GM12875 (cell line): ENCODE measurements at regions not wholly inside any gene's neighbourhood (a gene's known extent, or its start where the extent isn't known, plus 50 kb on each side); places are given as distances from the start of the nearest gene placed in this dataset.

Source experiments
- H3K4me3 ChIP-seq: one replicate; pipeline ENCODE4 v1.5.1; 2011; ENCODE audit warnings: low read depth, low read length, control low read depth
- TF ChIP-seq, protein P1 (sequence below): IDR thresholded peaks from 2 replicates; pipeline ENCODE4 v1.5.1; 2011; ENCODE audit warnings: low read depth, mild to moderate bottlenecking, control low read depth, inconsistent platforms, low read length, moderate library complexity, borderline replicate concordance; ENCODE audit not compliant: insufficient read depth

DNA sequence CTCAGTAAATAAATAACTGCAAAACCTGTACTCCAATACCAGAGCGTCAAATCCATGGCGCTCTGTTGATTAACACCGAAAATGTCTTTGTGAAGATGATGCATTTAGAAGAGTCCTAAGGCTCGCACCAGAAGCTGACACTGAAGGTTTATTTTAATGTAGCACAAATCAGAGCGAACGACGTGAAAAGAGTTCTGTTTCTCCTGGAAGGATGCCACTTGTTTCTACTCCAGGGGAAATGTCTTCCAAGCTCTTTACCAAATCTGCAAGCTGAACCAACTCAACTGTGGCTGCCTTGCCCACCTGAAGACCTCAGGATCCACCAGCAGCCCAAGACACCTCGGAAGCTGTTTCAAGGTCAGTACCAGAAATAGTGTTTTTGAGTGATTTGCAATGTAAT lies 194.4 kb upstream of the MAF start:
- TF ChIP-seq, protein P1, sequence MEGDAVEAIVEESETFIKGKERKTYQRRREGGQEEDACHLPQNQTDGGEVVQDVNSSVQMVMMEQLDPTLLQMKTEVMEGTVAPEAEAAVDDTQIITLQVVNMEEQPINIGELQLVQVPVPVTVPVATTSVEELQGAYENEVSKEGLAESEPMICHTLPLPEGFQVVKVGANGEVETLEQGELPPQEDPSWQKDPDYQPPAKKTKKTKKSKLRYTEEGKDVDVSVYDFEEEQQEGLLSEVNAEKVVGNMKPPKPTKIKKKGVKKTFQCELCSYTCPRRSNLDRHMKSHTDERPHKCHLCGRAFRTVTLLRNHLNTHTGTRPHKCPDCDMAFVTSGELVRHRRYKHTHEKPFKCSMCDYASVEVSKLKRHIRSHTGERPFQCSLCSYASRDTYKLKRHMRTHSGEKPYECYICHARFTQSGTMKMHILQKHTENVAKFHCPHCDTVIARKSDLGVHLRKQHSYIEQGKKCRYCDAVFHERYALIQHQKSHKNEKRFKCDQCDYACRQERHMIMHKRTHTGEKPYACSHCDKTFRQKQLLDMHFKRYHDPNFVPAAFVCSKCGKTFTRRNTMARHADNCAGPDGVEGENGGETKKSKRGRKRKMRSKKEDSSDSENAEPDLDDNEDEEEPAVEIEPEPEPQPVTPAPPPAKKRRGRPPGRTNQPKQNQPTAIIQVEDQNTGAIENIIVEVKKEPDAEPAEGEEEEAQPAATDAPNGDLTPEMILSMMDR = no peak
- no peak overlapping the region for H3K4me3 ChIP-seq

DNA sequence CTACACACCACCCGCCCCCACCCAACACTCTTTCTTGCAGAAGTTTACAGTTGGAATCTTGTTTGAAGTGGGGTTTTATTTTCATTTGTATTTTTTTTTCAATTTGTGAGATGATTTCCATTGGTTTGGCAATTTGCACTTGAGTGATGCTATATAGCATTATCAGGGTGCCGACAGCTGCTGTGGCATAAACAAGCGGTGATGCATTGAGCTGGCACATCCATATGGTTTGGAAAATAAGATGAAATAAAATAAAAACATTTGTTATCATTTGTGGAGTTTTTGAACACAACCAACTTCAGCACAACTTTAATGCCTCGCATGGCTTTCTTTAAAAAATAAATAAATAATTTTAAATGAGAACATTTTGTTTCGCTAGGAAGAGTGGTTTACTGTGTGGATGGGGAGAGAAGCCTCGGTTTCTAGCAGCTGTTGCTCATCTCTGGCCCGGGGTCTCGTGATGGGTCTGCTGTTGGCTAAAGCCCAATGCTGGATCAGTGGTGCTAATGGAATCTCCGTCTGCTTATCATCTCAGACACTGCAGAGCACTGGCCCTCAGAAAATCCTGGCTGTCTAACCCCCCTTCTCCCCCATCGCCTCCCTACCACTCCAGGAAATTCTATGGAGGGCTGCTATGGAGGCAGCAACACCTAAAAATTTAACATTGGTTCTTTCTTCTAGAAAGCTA lies 192.3 kb upstream of the MAF start:
- TF ChIP-seq, protein P1 = no peak
- no peak overlapping the region for H3K4me3 ChIP-seq

DNA sequence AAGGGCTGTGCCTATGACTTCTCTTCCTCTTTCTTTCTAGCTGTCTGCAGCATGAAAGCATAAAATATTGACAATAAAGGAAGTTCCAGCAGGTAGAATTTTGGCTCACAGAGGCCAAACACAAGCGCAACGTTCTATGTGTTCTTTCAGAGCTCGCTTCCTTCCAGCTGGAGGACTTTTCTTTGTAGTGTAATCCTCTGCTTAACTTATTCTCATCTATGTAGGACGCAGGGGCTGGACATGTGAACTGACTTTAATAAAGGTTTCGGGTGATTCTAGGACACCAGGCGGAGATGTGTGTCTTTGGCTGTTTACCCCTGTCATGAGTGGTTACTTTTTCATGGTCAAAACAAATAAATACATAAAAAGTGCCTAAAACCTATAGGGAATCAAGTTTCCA lies 191.5 kb upstream of the MAF start:
- H3K4me3 ChIP-seq = no peak overlapping the region
- TF ChIP-seq, protein P1 = no peak

DNA sequence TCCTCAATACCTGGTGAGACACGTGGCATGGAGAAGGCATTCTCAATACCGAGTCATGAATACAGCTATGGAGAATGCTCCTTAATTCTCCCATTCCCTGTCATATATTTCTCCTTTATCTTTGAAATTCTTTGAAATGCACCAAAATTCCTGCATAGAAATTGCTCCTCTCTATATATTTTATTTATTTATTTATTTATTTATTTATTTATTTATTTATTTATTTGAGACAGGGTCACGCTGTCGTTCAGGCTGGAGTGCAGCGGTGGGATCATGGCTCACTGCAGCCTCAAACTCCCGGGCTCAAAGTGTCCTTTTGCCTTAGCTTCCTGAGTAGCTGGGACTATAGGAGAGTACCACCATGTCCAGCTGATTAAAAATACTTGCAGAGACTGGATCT lies 190.3 kb upstream of the MAF start:
- TF ChIP-seq, protein P1 = no peak
- no peak overlapping the region for H3K4me3 ChIP-seq

GRCh38 chr16:79788949-79789348 lies 188.4 kb upstream of the MAF start:
- TF ChIP-seq, protein P1 = no peak
- no peak overlapping the region for H3K4me3 ChIP-seq

GRCh38 chr16:79786389-79786788 lies 185.9 kb upstream of the MAF start:
- TF ChIP-seq, protein P1 = no peak

DNA sequence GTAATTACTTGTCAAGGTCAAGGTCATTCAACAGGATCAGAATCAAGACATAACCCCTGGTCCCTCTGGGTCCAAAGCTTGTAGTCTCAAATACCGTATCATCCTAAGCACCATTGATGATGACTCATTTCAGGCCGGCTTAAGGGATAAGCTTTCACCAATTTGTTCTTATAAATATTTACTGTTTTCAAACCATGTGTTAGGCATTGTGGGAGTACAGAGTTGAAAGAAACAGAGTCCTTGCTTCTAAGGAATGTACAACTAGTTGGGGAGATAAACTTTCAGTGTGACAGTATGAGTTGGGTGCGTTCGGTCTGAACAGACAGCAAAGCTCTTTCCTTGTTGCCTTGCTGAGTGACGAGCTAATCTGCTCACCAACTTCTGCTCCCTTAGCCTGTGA lies 183.5 kb upstream of the MAF start:
- H3K4me3 ChIP-seq = no peak overlapping the region
- TF ChIP-seq, protein P1 = no peak

More at GRCh38 chr16:79786389-79786788, 185.9 kb upstream of the MAF start:
- H3K4me3 ChIP-seq = no peak overlapping the region
